GM12878 (cell line): ENCODE measurements at regions not wholly inside any gene's neighbourhood (a gene's known extent, or its start where the extent isn't known, plus 50 kb on each side); places are given as distances from the start of the nearest gene placed in this dataset.

Experiments used
- BHLHE40 ChIP-seq, 2 experiments: fragments of 450-650 bp in 1 of 2; IDR thresholded peaks; 2 replicates each; pipeline ENCODE4 v1.6.1; 2011 to 2017; ENCODE audit warnings: low read depth in 2 of 2, borderline replicate concordance in 1 of 2, improper control_type of control experiment in 1 of 2, low read length in 1 of 2, mild to moderate bottlenecking in 1 of 2
- CREM ChIP-seq: IDR thresholded peaks from 2 replicates; pipeline ENCODE4 v1.6.1; 2014; ENCODE audit warnings: antibody characterized with exemption, low read depth
- EED ChIP-seq: sonication (generic); IDR thresholded peaks from 2 replicates; pipeline ENCODE4 v1.6.1; 2016; ENCODE audit warnings: antibody characterized with exemption, low read depth
- FOXM1 ChIP-seq: IDR thresholded peaks from 2 replicates; pipeline ENCODE4 v1.6.1; 2012; ENCODE audit warnings: low read depth, mild to moderate bottlenecking, inconsistent platforms, low read length, moderate library complexity
- IKZF2 ChIP-seq, 2 experiments: fragments of 450-650 bp; IDR thresholded peaks; 2 replicates each; pipeline ENCODE4 v1.6.1; 2017; ENCODE audit warnings: mild to moderate bottlenecking in 2 of 2, moderate library complexity in 2 of 2
- NR2C2 ChIP-seq: IDR thresholded peaks from 2 replicates; pipeline ENCODE4 v1.6.1; 2011; ENCODE audit warnings: borderline replicate concordance, low read depth; ENCODE audit not compliant: control insufficient read depth, insufficient read length
- PKNOX1 ChIP-seq: fragments of 450-650 bp; IDR thresholded peaks from 2 replicates; pipeline ENCODE4 v1.6.1; 2016; ENCODE audit warnings: mild to moderate bottlenecking
- POLR2A ChIP-seq: IDR thresholded peaks from 2 replicates; pipeline ENCODE4 v1.6.1; 2011; ENCODE audit warnings: low read depth, mild to moderate bottlenecking, low read length
- SP1 ChIP-seq: IDR thresholded peaks from one replicate; pipeline ENCODE4 v1.6.1; 2011; ENCODE audit warnings: low read depth, low read length
- WRNIP1 ChIP-seq: IDR thresholded peaks from 2 replicates; pipeline ENCODE4 v1.6.1; 2011; ENCODE audit warnings: low read depth, low read length, improper control_type of control experiment, borderline replicate concordance
- ZNF384 ChIP-seq: IDR thresholded peaks from 2 replicates; pipeline ENCODE4 v1.6.1; 2012; ENCODE audit warnings: low read depth, mild to moderate bottlenecking, low read length, improper control_type of control experiment, borderline replicate concordance
- TF ChIP-seq, protein P1 (sequence below), 3 experiments: IDR thresholded peaks in 2 of 3; conservative IDR thresholded peaks in 1 of 3; 2 replicates each; pipeline ENCODE4 v1.5.1; 2011; ENCODE audit warnings: low read depth in 3 of 3, low read length in 3 of 3, mild to moderate bottlenecking in 3 of 3, control low read depth in 2 of 3, moderate library complexity in 2 of 3, inconsistent platforms in 1 of 3, mixed read lengths in 1 of 3; ENCODE audit not compliant: control insufficient read depth in 2 of 3, insufficient read depth in 1 of 3; ENCODE audit errors: extremely low read depth in 1 of 3
- TF ChIP-seq, protein P2 (sequence below): fragments of 450-650 bp; IDR thresholded peaks from 2 replicates; pipeline ENCODE4 v1.6.1; 2017; ENCODE audit warnings: mild to moderate bottlenecking, moderate library complexity

- no peak for TF ChIP-seq ZNF384
- TF ChIP-seq BHLHE40 (IDR thresholded peaks at IDR 0.05; ENCODE audit: borderline replicate concordance in 1 of 2, low read depth in 2 of 2, low read length in 1 of 2), result no peak
- TF ChIP-seq, protein P1, sequence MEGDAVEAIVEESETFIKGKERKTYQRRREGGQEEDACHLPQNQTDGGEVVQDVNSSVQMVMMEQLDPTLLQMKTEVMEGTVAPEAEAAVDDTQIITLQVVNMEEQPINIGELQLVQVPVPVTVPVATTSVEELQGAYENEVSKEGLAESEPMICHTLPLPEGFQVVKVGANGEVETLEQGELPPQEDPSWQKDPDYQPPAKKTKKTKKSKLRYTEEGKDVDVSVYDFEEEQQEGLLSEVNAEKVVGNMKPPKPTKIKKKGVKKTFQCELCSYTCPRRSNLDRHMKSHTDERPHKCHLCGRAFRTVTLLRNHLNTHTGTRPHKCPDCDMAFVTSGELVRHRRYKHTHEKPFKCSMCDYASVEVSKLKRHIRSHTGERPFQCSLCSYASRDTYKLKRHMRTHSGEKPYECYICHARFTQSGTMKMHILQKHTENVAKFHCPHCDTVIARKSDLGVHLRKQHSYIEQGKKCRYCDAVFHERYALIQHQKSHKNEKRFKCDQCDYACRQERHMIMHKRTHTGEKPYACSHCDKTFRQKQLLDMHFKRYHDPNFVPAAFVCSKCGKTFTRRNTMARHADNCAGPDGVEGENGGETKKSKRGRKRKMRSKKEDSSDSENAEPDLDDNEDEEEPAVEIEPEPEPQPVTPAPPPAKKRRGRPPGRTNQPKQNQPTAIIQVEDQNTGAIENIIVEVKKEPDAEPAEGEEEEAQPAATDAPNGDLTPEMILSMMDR (IDR thresholded peaks at IDR 0.05 in 2 of 3, conservative IDR thresholded peaks at IDR 0.05 in 1 of 3; ENCODE audit: control insufficient read depth in 2 of 3, extremely low read depth in 1 of 3, insufficient read depth in 1 of 3, low read depth in 3 of 3, low read length in 3 of 3), result no peak
- TF ChIP-seq FOXM1, result no peak
- no peak for TF ChIP-seq CREM
- TF ChIP-seq, protein P2, sequence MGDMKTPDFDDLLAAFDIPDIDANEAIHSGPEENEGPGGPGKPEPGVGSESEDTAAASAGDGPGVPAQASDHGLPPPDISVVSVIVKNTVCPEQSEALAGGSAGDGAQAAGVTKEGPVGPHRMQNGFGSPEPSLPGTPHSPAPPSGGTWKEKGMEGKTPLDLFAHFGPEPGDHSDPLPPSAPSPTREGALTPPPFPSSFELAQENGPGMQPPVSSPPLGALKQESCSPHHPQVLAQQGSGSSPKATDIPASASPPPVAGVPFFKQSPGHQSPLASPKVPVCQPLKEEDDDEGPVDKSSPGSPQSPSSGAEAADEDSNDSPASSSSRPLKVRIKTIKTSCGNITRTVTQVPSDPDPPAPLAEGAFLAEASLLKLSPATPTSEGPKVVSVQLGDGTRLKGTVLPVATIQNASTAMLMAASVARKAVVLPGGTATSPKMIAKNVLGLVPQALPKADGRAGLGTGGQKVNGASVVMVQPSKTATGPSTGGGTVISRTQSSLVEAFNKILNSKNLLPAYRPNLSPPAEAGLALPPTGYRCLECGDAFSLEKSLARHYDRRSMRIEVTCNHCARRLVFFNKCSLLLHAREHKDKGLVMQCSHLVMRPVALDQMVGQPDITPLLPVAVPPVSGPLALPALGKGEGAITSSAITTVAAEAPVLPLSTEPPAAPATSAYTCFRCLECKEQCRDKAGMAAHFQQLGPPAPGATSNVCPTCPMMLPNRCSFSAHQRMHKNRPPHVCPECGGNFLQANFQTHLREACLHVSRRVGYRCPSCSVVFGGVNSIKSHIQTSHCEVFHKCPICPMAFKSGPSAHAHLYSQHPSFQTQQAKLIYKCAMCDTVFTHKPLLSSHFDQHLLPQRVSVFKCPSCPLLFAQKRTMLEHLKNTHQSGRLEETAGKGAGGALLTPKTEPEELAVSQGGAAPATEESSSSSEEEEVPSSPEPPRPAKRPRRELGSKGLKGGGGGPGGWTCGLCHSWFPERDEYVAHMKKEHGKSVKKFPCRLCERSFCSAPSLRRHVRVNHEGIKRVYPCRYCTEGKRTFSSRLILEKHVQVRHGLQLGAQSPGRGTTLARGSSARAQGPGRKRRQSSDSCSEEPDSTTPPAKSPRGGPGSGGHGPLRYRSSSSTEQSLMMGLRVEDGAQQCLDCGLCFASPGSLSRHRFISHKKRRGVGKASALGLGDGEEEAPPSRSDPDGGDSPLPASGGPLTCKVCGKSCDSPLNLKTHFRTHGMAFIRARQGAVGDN, result no peak
- TF ChIP-seq IKZF2 (IDR thresholded peaks at IDR 0.05), result no peak
- no peak for TF ChIP-seq PKNOX1
- TF ChIP-seq POLR2A, result no peak
- TF ChIP-seq WRNIP1, result no peak
- TF ChIP-seq SP1, result no peak
- no peak for TF ChIP-seq NR2C2
- no peak for TF ChIP-seq EED
Measured at GRCh38 chr6:120876931-120877330, 457.3 kb downstream of the TBC1D32 start.
